ENCODE measurements at regions not wholly inside any gene's neighbourhood (a gene's known extent, or its start where the extent isn't known, plus 50 kb on each side); places are given as distances from the start of the nearest gene placed in this dataset.

- Histone ChIP-seq H3K9me3 (ENCODE audit: control insufficient read depth, insufficient read depth, low read length) (no peaks in the 10 kb centered on the region), H3K4me3 (ENCODE audit: low read depth, low read length) (no peak overlapping the region), H3K4me1 (ENCODE audit: control insufficient read depth, insufficient read depth, low read length) (peaks cover 4% of the 10 kb centered on the region), H3K27ac (ENCODE audit: low read depth, low read length) (no peak overlapping the region), H3K27me3 (ENCODE audit: control insufficient read depth, insufficient read depth, low read length) (no peaks in the 10 kb centered on the region), H3K36me3 (ENCODE audit: control insufficient read depth, insufficient read depth, low read length) (no peaks in the 10 kb centered on the region)
- WGBS (ENCODE audit: insufficient coverage) = no CpG with 5 or more reads among the region's 1 CpG
- no peak for DNase-seq (ENCODE audit: low read depth in 4 of 6, low spot score in 6 of 6)
Observed at GRCh38 chr6:150531957-150532356, 67.7 kb upstream of the PLEKHG1 start.

GRCh38 chr6:150534553-150534952 lies 65.1 kb upstream of the PLEKHG1 start:
- 71% methylated on average over 5 of the region's 5 CpGs for WGBS (ENCODE audit: insufficient coverage)
- H3K27ac ChIP-seq (ENCODE audit: low read depth, low read length) = no peak overlapping the region

GRCh38 chr6:150535151-150535804 lies 64.4 kb upstream of the PLEKHG1 start:
- no peaks in the 10 kb centered on the region for H3K36me3 ChIP-seq (ENCODE audit: control insufficient read depth, insufficient read depth, low read length)
- H3K4me3 ChIP-seq (ENCODE audit: low read depth, low read length) = no peak overlapping the region
- H3K9me3 ChIP-seq (ENCODE audit: control insufficient read depth, insufficient read depth, low read length) = no peaks in the 10 kb centered on the region
- no peak for DNase-seq (ENCODE audit: low read depth in 4 of 6, low spot score in 6 of 6)
- H3K27ac ChIP-seq (ENCODE audit: low read depth, low read length) = no peak overlapping the region
- H3K27me3 ChIP-seq (ENCODE audit: control insufficient read depth, insufficient read depth, low read length) = no peaks in the 10 kb centered on the region
- peaks cover 7% of the 10 kb centered on the region for H3K4me1 ChIP-seq (ENCODE audit: control insufficient read depth, insufficient read depth, low read length)
- WGBS (ENCODE audit: insufficient coverage) = 67% methylated on average over 1 of the region's 4 CpGs

More at GRCh38 chr6:150534553-150534952, 65.1 kb upstream of the PLEKHG1 start:
- H3K4me3 ChIP-seq (ENCODE audit: low read depth, low read length) = no peak overlapping the region
- no peaks in the 10 kb centered on the region for H3K27me3 ChIP-seq (ENCODE audit: control insufficient read depth, insufficient read depth, low read length)
- DNase-seq (ENCODE audit: low read depth in 4 of 6, low spot score in 6 of 6) = no peak
- H3K36me3 ChIP-seq (ENCODE audit: control insufficient read depth, insufficient read depth, low read length) = no peaks in the 10 kb centered on the region
- no peaks in the 10 kb centered on the region for H3K9me3 ChIP-seq (ENCODE audit: control insufficient read depth, insufficient read depth, low read length)
- peaks cover 7% of the 10 kb centered on the region for H3K4me1 ChIP-seq (ENCODE audit: control insufficient read depth, insufficient read depth, low read length)

GRCh38 chr6:150535818-150536220 lies 63.9 kb upstream of the PLEKHG1 start:
- no peak for DNase-seq (ENCODE audit: low read depth in 4 of 6, low spot score in 6 of 6)
- H3K36me3 ChIP-seq (ENCODE audit: control insufficient read depth, insufficient read depth, low read length) = no peaks in the 10 kb centered on the region
- no CpG with 5 or more reads among the region's 1 CpG for WGBS (ENCODE audit: insufficient coverage)
- H3K4me1 ChIP-seq (ENCODE audit: control insufficient read depth, insufficient read depth, low read length) = peaks cover 7% of the 10 kb centered on the region
- no peaks in the 10 kb centered on the region for H3K9me3 ChIP-seq (ENCODE audit: control insufficient read depth, insufficient read depth, low read length)
- H3K27me3 ChIP-seq (ENCODE audit: control insufficient read depth, insufficient read depth, low read length) = no peaks in the 10 kb centered on the region
- H3K4me3 ChIP-seq (ENCODE audit: low read depth, low read length) = no peak overlapping the region
- no peak overlapping the region for H3K27ac ChIP-seq (ENCODE audit: low read depth, low read length)

- H3K9me3 ChIP-seq (ENCODE audit: control insufficient read depth, insufficient read depth, low read length) = no peaks in the 10 kb centered on the region
- DNase-seq (ENCODE audit: low read depth in 4 of 6, low spot score in 6 of 6) = no peak
- H3K36me3 ChIP-seq (ENCODE audit: control insufficient read depth, insufficient read depth, low read length) = no peaks in the 10 kb centered on the region
- no peaks in the 10 kb centered on the region for H3K27me3 ChIP-seq (ENCODE audit: control insufficient read depth, insufficient read depth, low read length)
- H3K27ac ChIP-seq (ENCODE audit: low read depth, low read length) = no peak overlapping the region
- WGBS (ENCODE audit: insufficient coverage) = 77% methylated on average over 3 of the region's 4 CpGs
- H3K4me1 ChIP-seq (ENCODE audit: control insufficient read depth, insufficient read depth, low read length) = peaks cover 7% of the 10 kb centered on the region
- H3K4me3 ChIP-seq (ENCODE audit: low read depth, low read length) = no peak overlapping the region
Observed at GRCh38 chr6:150536835-150537234, 62.9 kb upstream of the PLEKHG1 start.

- Histone ChIP-seq H3K27ac (ENCODE audit: low read depth, low read length) (peak overlapping the region; percentile 62), H3K9me3 (ENCODE audit: control insufficient read depth, insufficient read depth, low read length) (no peaks in the 10 kb centered on the region), H3K27me3 (ENCODE audit: control insufficient read depth, insufficient read depth, low read length) (no peaks in the 10 kb centered on the region), H3K4me3 (ENCODE audit: low read depth, low read length) (no peak overlapping the region), H3K4me1 (ENCODE audit: control insufficient read depth, insufficient read depth, low read length) (peaks cover 7% of the 10 kb centered on the region), H3K36me3 (ENCODE audit: control insufficient read depth, insufficient read depth, low read length) (no peaks in the 10 kb centered on the region)
- WGBS (ENCODE audit: insufficient coverage) = 22% methylated on average over 4 of the region's 4 CpGs
- DNase-seq (ENCODE audit: low read depth in 4 of 6, low spot score in 6 of 6) = peak in 4 of 6 donors; percentile 49 to 88 (median 68)
Observed at GRCh38 chr6:150537491-150537890, 62.2 kb upstream of the PLEKHG1 start.

GRCh38 chr6:150537893-150538292 lies 61.8 kb upstream of the PLEKHG1 start:
- Histone ChIP-seq H3K27ac (ENCODE audit: low read depth, low read length) (peak overlapping the region; percentile 62), H3K9me3 (ENCODE audit: control insufficient read depth, insufficient read depth, low read length) (no peaks in the 10 kb centered on the region), H3K36me3 (ENCODE audit: control insufficient read depth, insufficient read depth, low read length) (no peaks in the 10 kb centered on the region), H3K4me3 (ENCODE audit: low read depth, low read length) (no peak overlapping the region), H3K4me1 (ENCODE audit: control insufficient read depth, insufficient read depth, low read length) (peaks cover 7% of the 10 kb centered on the region), H3K27me3 (ENCODE audit: control insufficient read depth, insufficient read depth, low read length) (peaks cover under 1% of the 10 kb centered on the region)
- peak in 4 of 6 donors; percentile 35 to 79 (median 56) for DNase-seq (ENCODE audit: low read depth in 4 of 6, low spot score in 6 of 6)
- 25% methylated on average over 1 of the region's 1 CpG for WGBS (ENCODE audit: insufficient coverage)

- 94% methylated on average over 2 of the region's 2 CpGs for WGBS (ENCODE audit: insufficient coverage)
- Histone ChIP-seq H3K27ac (ENCODE audit: low read depth, low read length) (no peak overlapping the region), H3K4me1 (ENCODE audit: control insufficient read depth, insufficient read depth, low read length) (peaks cover 7% of the 10 kb centered on the region), H3K9me3 (ENCODE audit: control insufficient read depth, insufficient read depth, low read length) (no peaks in the 10 kb centered on the region), H3K36me3 (ENCODE audit: control insufficient read depth, insufficient read depth, low read length) (no peaks in the 10 kb centered on the region), H3K4me3 (ENCODE audit: low read depth, low read length) (no peak overlapping the region), H3K27me3 (ENCODE audit: control insufficient read depth, insufficient read depth, low read length) (peaks cover 4% of the 10 kb centered on the region)
- no peak for DNase-seq (ENCODE audit: low read depth in 4 of 6, low spot score in 6 of 6)
Observed at GRCh38 chr6:150539111-150539510, 60.6 kb upstream of the PLEKHG1 start.

- H3K27me3 ChIP-seq (ENCODE audit: control insufficient read depth, insufficient read depth, low read length) = peaks cover 4% of the 10 kb centered on the region
- no peak overlapping the region for H3K27ac ChIP-seq (ENCODE audit: low read depth, low read length)
- no peaks in the 10 kb centered on the region for H3K36me3 ChIP-seq (ENCODE audit: control insufficient read depth, insufficient read depth, low read length)
- peaks cover 7% of the 10 kb centered on the region for H3K4me1 ChIP-seq (ENCODE audit: control insufficient read depth, insufficient read depth, low read length)
- H3K4me3 ChIP-seq (ENCODE audit: low read depth, low read length) = no peak overlapping the region
- H3K9me3 ChIP-seq (ENCODE audit: control insufficient read depth, insufficient read depth, low read length) = no peaks in the 10 kb centered on the region
- no peak for DNase-seq (ENCODE audit: low read depth in 4 of 6, low spot score in 6 of 6)
- 63% methylated on average over 2 of the region's 2 CpGs for WGBS (ENCODE audit: insufficient coverage)
Observed at GRCh38 chr6:150539568-150539967, 60.1 kb upstream of the PLEKHG1 start.

- H3K4me1 ChIP-seq (ENCODE audit: control insufficient read depth, insufficient read depth, low read length) = peaks cover 9% of the 10 kb centered on the region
- peak in 2 of 6 donors; percentile 11 to 38 for DNase-seq (ENCODE audit: low read depth in 4 of 6, low spot score in 6 of 6)
- peaks cover 4% of the 10 kb centered on the region for H3K27me3 ChIP-seq (ENCODE audit: control insufficient read depth, insufficient read depth, low read length)
- H3K27ac ChIP-seq (ENCODE audit: low read depth, low read length) = no peak overlapping the region
- no peak overlapping the region for H3K4me3 ChIP-seq (ENCODE audit: low read depth, low read length)
- no peaks in the 10 kb centered on the region for H3K9me3 ChIP-seq (ENCODE audit: control insufficient read depth, insufficient read depth, low read length)
- H3K36me3 ChIP-seq (ENCODE audit: control insufficient read depth, insufficient read depth, low read length) = no peaks in the 10 kb centered on the region
- no CpG with 5 or more reads among the region's 2 CpGs for WGBS (ENCODE audit: insufficient coverage)
Observed at GRCh38 chr6:150541576-150541975, 58.1 kb upstream of the PLEKHG1 start.
